ENCODE measurements at regions not wholly inside any gene's neighbourhood (a gene's known extent, or its start where the extent isn't known, plus 50 kb on each side); places are given as distances from the start of the nearest gene placed in this dataset.

DNA sequence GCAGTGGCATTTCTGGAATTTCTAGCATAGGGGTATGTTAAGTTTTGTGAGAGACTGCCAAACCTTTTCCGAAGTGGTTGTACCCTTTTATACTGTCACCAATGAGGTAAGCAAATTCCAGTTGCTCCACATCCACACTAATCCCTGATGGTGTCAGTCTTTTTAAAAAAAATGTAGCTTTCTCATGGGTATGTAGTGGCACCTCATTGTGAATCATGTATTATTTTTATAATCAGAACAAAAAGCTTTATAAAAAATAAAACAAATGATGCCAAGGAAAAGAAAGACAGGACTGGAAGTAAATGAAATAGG, 93.4 kb upstream of the CLINT1 start:
- H3K27me3 ChIP-seq (ENCODE audit: low read length), result no peaks in the 10 kb centered on the region
- no peak overlapping the region for H2AFZ ChIP-seq (ENCODE audit: low read depth, low read length, severe bottlenecking)
- H3K4me2 ChIP-seq (ENCODE audit: low read depth, low read length, poor library complexity, severe bottlenecking), result no peak overlapping the region
- no peak overlapping the region for H3K27ac ChIP-seq (ENCODE audit: low read depth, low read length)
- H3K9ac ChIP-seq (ENCODE audit: low read length), result no peak overlapping the region
- TF ChIP-seq EZH2phosphoT487 (conservative IDR thresholded peaks at IDR 0.05; ENCODE audit: low read length), result no peak
- H3K9me3 ChIP-seq (ENCODE audit: insufficient read depth, low read length), result no peaks in the 10 kb centered on the region
- no peak overlapping the region for H3K4me3 ChIP-seq (ENCODE audit: insufficient read depth, low read length, poor library complexity, severe bottlenecking)
- H4K20me1 ChIP-seq (ENCODE audit: low read depth, low read length), result no peaks in the 10 kb centered on the region
- H3K79me2 ChIP-seq (ENCODE audit: insufficient read depth, low read length), result no peaks in the 10 kb centered on the region
- H3F3A ChIP-seq (ENCODE audit: insufficient read depth), result no peaks in the 10 kb centered on the region
- H3K36me3 ChIP-seq (ENCODE audit: low read length), result no peaks in the 10 kb centered on the region
- no peaks in the 10 kb centered on the region for H3K9me2 ChIP-seq (replicated peaks; ENCODE audit: insufficient read depth, low read length)

DNA sequence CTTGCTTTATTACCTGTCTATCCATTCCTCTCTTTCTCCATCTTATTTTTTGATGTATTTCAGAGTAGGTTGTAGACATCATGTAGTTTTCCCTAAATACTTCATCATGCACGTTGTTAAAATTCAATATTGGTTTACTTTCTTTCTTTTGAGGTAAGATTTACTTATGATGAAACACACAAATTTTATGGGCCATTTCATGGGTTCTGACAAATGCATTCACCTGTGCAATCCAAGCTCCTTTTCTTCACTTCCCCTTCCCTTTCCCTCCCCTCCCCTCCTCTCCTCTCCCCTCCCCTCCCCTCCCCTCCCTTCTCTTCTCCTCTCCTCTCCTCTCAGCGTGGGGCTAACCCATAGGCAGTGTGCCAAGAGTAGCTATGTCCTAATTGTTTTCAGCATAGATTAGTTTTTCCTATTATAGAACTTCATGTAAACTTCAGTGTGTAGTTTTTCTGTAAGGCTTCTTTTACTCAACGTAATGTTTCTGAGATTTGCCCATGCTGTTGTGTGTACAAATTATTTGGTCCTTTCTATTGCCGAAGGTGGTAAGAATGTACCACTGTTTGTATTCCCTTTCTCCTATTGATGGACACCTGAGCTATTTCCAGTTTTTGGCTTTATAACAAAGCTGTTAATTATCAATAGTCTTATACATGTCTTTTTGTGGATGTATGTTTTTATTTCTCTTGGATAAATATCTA, 92.9 kb upstream of the CLINT1 start:
- no peak overlapping the region for H3K4me2 ChIP-seq (ENCODE audit: low read depth, low read length, poor library complexity, severe bottlenecking)
- H3F3A ChIP-seq (ENCODE audit: insufficient read depth), result no peaks in the 10 kb centered on the region
- no peaks in the 10 kb centered on the region for H3K36me3 ChIP-seq (ENCODE audit: low read length)
- H3K9me2 ChIP-seq (replicated peaks; ENCODE audit: insufficient read depth, low read length), result no peaks in the 10 kb centered on the region
- no peaks in the 10 kb centered on the region for H3K27me3 ChIP-seq (ENCODE audit: low read length)
- no peak overlapping the region for H3K27ac ChIP-seq (ENCODE audit: low read depth, low read length)
- H3K79me2 ChIP-seq (ENCODE audit: insufficient read depth, low read length), result no peaks in the 10 kb centered on the region
- no peak overlapping the region for H3K4me3 ChIP-seq (ENCODE audit: insufficient read depth, low read length, poor library complexity, severe bottlenecking)
- H2AFZ ChIP-seq (ENCODE audit: low read depth, low read length, severe bottlenecking), result no peak overlapping the region
- no peaks in the 10 kb centered on the region for H4K20me1 ChIP-seq (ENCODE audit: low read depth, low read length)
- H3K9ac ChIP-seq (ENCODE audit: low read length), result no peak overlapping the region
- no peaks in the 10 kb centered on the region for H3K9me3 ChIP-seq (ENCODE audit: insufficient read depth, low read length)
- no peak for TF ChIP-seq EZH2phosphoT487 (conservative IDR thresholded peaks at IDR 0.05; ENCODE audit: low read length)
- TF ChIP-seq, protein P1, sequence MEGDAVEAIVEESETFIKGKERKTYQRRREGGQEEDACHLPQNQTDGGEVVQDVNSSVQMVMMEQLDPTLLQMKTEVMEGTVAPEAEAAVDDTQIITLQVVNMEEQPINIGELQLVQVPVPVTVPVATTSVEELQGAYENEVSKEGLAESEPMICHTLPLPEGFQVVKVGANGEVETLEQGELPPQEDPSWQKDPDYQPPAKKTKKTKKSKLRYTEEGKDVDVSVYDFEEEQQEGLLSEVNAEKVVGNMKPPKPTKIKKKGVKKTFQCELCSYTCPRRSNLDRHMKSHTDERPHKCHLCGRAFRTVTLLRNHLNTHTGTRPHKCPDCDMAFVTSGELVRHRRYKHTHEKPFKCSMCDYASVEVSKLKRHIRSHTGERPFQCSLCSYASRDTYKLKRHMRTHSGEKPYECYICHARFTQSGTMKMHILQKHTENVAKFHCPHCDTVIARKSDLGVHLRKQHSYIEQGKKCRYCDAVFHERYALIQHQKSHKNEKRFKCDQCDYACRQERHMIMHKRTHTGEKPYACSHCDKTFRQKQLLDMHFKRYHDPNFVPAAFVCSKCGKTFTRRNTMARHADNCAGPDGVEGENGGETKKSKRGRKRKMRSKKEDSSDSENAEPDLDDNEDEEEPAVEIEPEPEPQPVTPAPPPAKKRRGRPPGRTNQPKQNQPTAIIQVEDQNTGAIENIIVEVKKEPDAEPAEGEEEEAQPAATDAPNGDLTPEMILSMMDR (IDR thresholded peaks at IDR 0.05; ENCODE audit: insufficient read depth, low read length, poor library complexity, severe bottlenecking), result no peak

DNA sequence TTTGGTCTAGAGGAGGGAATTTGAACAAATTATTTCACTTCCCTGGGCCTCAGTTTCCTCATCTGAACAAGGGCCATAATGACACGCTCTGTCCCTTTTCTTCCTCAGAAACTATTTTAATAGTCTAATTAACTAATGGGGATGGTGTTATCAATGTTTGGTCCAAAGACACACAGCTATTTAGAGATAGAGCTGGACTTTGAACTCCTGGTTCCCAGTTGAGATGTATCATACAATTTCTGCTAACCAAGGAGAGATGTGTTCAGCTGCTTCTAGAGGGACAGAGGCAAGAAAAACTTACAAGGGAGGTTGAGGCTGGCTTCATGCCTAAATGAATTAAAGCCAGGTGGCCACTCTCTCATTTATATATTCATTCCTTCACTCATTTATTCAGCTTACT, 90.6 kb upstream of the CLINT1 start:
- Histone ChIP-seq H3F3A (ENCODE audit: insufficient read depth) (no peaks in the 10 kb centered on the region), H3K27ac (ENCODE audit: low read depth, low read length) (no peak overlapping the region), H3K36me3 (ENCODE audit: low read length) (no peaks in the 10 kb centered on the region), H4K20me1 (ENCODE audit: low read depth, low read length) (no peaks in the 10 kb centered on the region), H3K9me2 (replicated peaks; ENCODE audit: insufficient read depth, low read length) (no peaks in the 10 kb centered on the region), H3K9me3 (ENCODE audit: insufficient read depth, low read length) (no peaks in the 10 kb centered on the region), H3K27me3 (ENCODE audit: low read length) (no peaks in the 10 kb centered on the region), H3K79me2 (ENCODE audit: insufficient read depth, low read length) (no peaks in the 10 kb centered on the region), H3K4me3 (ENCODE audit: insufficient read depth, low read length, poor library complexity, severe bottlenecking) (no peak overlapping the region), H2AFZ (ENCODE audit: low read depth, low read length, severe bottlenecking) (no peak overlapping the region), H3K9ac (ENCODE audit: low read length) (no peak overlapping the region), H3K4me2 (ENCODE audit: low read depth, low read length, poor library complexity, severe bottlenecking) (no peak overlapping the region)
- TF ChIP-seq EZH2phosphoT487 (conservative IDR thresholded peaks at IDR 0.05; ENCODE audit: low read length), result no peak
- TF ChIP-seq, protein P1 (IDR thresholded peaks at IDR 0.05; ENCODE audit: insufficient read depth, low read length, poor library complexity, severe bottlenecking), result no peak

DNA sequence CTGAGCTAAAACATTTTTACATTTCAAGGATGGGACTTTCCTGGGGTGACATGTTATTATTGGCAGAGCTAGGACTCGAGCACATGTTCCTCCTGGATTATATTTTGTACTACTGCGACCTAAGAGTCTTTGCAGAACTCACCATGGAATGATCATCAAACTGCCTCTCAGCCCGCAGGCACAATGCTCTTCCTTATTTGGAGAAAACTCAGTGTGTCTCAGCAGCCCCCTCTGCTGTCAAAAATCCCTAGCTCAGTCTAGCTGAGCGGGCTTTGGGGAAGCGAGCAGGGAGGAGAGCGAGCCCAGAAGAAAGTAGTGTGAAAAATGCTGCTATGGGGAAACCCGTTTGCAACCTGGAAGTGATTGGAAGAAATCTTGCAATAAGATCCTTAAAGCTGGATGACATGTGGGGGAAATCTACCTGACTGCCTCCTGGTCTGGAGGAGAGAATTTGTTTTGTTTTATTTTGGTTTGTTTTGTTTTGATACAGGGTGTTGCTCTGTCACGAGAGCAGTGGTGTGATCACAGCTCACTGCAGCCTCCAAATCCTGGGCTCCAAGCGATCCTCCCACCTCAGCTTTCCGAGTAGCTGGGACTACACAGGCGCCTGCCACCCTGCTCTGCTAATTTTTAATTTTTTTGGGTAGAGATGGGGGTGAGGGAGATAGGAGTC, 89.9 kb upstream of the CLINT1 start:
- TF ChIP-seq, protein P1 (IDR thresholded peaks at IDR 0.05; ENCODE audit: insufficient read depth, low read length, poor library complexity, severe bottlenecking), result peak; percentile 87
- no peak for TF ChIP-seq EZH2phosphoT487 (conservative IDR thresholded peaks at IDR 0.05; ENCODE audit: low read length)
- Histone ChIP-seq H4K20me1 (ENCODE audit: low read depth, low read length) (no peaks in the 10 kb centered on the region), H3K4me2 (ENCODE audit: low read depth, low read length, poor library complexity, severe bottlenecking) (no peak overlapping the region), H3K9me3 (ENCODE audit: insufficient read depth, low read length) (no peaks in the 10 kb centered on the region), H3K27me3 (ENCODE audit: low read length) (no peaks in the 10 kb centered on the region), H3K79me2 (ENCODE audit: insufficient read depth, low read length) (no peaks in the 10 kb centered on the region), H3K9ac (ENCODE audit: low read length) (no peak overlapping the region), H2AFZ (ENCODE audit: low read depth, low read length, severe bottlenecking) (no peak overlapping the region), H3K9me2 (replicated peaks; ENCODE audit: insufficient read depth, low read length) (no peaks in the 10 kb centered on the region), H3K4me3 (ENCODE audit: insufficient read depth, low read length, poor library complexity, severe bottlenecking) (no peak overlapping the region), H3F3A (ENCODE audit: insufficient read depth) (no peaks in the 10 kb centered on the region), H3K36me3 (ENCODE audit: low read length) (no peaks in the 10 kb centered on the region), H3K27ac (ENCODE audit: low read depth, low read length) (no peak overlapping the region)

Measured in SU-DHL-6 (cell line).